GM21367 (cell line): ENCODE measurements at regions not wholly inside any gene's neighbourhood (a gene's known extent, or its start where the extent isn't known, plus 50 kb on each side); places are given as distances from the start of the nearest gene placed in this dataset.
"Not testable (repeated sequence)": the region's sequence is repeated elsewhere in the genome, so short reads cannot be mapped to it uniquely, and the experiment has no call there.

Experiments
- ATAC-seq: cut with Tn5 transposase; IDR thresholded peaks from one replicate; pipeline ENCODE4 v1.9.1; 2021; ENCODE audit not compliant: unreplicated experiment

- no peak for ATAC-seq
Measured at GRCh38 chr9:115690786-115691496, 462.6 kb upstream of the PAPPA start.

GRCh38 chr9:115691693-115692092 lies 461.9 kb upstream of the PAPPA start:
- no peak for ATAC-seq

- ATAC-seq, result not testable (repeated sequence)
Measured at GRCh38 chr9:115692868-115693267, 460.7 kb upstream of the PAPPA start.

- no peak for ATAC-seq
Measured at GRCh38 chr9:115694014-115694413, 459.6 kb upstream of the PAPPA start.

- no peak for ATAC-seq
Measured at GRCh38 chr9:115694991-115695390, 458.6 kb upstream of the PAPPA start.

- no peak for ATAC-seq
Measured at GRCh38 chr9:115712981-115713380, 440.6 kb upstream of the PAPPA start.

GRCh38 chr9:115715666-115716065 lies 437.9 kb upstream of the PAPPA start:
- ATAC-seq, result no peak

- ATAC-seq, result no peak
Measured at GRCh38 chr9:115717298-115717697, 436.3 kb upstream of the PAPPA start.

- ATAC-seq, result no peak
Measured at GRCh38 chr9:115717711-115718173, 435.8 kb upstream of the PAPPA start.

GRCh38 chr9:115730396-115730795 lies 423.2 kb upstream of the PAPPA start:
- no peak for ATAC-seq

- ATAC-seq, result no peak
Measured at GRCh38 chr9:115730845-115731244, 422.7 kb upstream of the PAPPA start.

GRCh38 chr9:115733318-115734110 lies 420.1 kb upstream of the PAPPA start:
- no peak for ATAC-seq

GRCh38 chr9:115739096-115739875 lies 414.3 kb upstream of the PAPPA start:
- ATAC-seq, result no peak

GRCh38 chr9:115740986-115741385 lies 412.6 kb upstream of the PAPPA start:
- no peak for ATAC-seq

GRCh38 chr9:115743709-115744605 lies 409.6 kb upstream of the PAPPA start:
- no peak for ATAC-seq

GRCh38 chr9:115746496-115746895 lies 407.1 kb upstream of the PAPPA start:
- ATAC-seq, result no peak

GRCh38 chr9:115747731-115748130 lies 405.9 kb upstream of the PAPPA start:
- no peak for ATAC-seq

GRCh38 chr9:115756736-115757135 lies 396.9 kb upstream of the PAPPA start:
- ATAC-seq, result no peak

- no peak for ATAC-seq
Measured at GRCh38 chr9:115757461-115757860, 396.1 kb upstream of the PAPPA start.

- ATAC-seq, result no peak
Measured at GRCh38 chr9:115758441-115758840, 395.1 kb upstream of the PAPPA start.

GRCh38 chr9:115759426-115759825 lies 394.2 kb upstream of the PAPPA start:
- ATAC-seq, result no peak
